ENCODE measurements at regions not wholly inside any gene's neighbourhood (a gene's known extent, or its start where the extent isn't known, plus 50 kb on each side); places are given as distances from the start of the nearest gene placed in this dataset.
"Not testable (repeated sequence)": the region's sequence is repeated elsewhere in the genome, so short reads cannot be mapped to it uniquely, and the experiment has no call there.

DNA sequence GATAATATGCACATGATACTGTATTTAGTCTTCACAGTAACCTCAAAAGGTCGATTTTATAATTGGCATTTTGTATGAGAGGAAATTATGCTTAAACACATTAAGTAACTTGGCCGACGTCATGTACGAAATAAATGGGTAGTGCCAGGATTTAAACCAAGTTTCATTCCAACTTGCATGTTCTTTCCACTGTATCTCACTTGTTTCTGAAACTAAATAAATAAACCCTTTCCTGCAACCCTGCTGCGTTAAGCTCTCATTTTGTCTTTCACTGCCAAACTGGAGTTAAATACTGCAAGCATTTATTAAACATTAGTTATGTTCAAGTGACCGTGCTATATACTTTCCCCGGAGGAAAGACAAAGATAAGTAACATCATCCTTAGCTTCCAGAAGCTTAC lies 293.9 kb upstream of the PRKD1 start:
- DNase-seq (ENCODE audit: low read depth) = no peak

DNA sequence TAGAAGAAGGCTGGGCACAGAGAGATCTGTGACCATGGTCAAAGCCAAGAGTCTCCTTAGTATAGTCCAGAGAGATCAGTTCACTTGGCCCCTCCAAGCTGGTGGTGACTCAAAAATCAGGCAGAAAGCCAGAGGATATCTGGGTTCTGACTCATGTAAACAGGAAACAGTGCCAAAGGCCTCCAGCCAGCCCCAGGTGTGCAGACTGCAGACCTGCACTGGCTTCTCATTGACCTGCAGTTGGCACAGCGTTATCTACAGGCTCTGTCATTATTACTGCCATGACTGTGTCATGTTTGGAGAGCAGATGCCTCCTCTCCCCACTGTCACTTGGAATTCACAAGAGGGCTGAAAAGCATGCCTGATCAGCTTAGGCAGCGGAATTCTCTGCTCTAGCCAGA lies 295.7 kb upstream of the PRKD1 start:
- DNase-seq (ENCODE audit: low read depth) = peak; percentile 92

DNA sequence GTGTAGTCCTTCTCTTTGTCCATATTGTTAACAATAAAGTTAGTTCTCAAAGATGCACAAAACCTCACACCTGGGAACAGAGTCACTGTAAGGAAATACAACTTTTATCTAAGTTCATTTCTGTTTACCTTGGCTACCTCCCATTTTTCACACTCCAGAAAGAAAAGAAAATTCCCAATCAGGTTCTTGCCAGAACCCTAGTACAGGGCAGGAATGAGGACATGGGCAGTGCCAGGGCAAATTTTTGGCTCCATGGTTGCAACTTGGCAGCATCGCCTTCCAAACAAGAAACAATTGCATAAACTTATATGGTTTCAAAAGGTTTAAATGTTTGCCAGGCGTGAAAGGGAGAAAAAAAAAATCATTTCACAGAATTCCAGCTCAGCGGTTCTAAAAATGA lies 296.3 kb upstream of the PRKD1 start:
- no peak for DNase-seq (ENCODE audit: low read depth)

DNA sequence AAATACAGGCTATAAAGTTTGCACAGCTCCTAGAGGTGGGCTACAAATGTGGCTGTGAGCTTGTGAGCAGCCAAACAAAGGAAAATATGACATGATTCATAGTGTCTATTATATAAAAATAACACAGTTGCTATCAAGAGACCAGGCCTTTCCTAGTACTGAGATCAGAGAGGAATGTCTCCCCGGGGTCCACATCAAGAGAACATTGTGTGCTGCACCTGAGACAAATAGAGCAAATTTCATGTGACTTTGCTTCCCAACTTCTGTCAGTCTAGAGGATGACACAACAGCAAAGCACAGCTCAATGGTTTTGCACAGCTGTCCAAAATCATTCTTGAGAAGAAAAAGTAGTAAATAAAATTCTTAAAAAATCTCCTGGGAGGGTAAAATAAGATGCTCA lies 297.5 kb upstream of the PRKD1 start:
- peak; percentile 97 for DNase-seq (ENCODE audit: low read depth)

DNA sequence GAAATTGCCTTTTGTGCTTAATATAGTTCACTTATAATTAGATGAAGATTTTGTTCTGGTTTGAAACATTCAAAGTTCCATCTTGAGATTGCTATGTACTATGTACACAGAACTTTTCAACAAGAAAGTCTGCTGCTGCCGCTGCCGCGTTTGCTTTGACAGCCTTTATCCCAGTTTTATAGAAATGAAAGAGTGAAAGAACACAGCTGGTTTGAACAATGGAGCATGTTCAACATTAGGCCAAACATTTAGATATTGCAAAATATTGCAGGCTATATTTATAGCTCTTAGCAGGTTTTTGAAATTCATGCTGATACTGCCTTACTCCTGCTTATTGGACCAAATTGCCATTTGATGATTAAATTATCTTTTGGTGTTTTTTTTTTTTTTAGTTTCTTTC lies 299.8 kb upstream of the PRKD1 start:
- DNase-seq (ENCODE audit: low read depth) = peak; percentile 48

DNA sequence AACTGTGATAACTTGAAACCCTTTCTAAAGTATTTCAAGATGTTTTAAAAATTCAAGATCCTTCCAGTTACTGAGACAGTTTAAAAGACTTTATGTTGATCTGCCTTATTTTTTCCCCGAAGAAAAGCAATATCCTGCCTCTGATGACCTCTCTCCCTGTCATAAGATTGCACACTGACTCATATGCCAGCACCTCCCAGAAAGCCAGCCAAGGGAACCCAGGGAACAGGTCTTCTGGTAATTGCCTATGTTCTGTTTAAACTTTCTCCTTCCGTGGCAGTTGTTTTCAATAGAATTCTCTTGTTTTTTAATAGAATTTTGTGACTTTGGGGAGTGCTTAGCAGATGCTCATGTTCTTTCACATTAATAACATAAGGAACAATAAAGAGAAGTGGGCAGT lies 300.2 kb upstream of the PRKD1 start:
- peak; percentile 87 for DNase-seq (ENCODE audit: low read depth)

DNA sequence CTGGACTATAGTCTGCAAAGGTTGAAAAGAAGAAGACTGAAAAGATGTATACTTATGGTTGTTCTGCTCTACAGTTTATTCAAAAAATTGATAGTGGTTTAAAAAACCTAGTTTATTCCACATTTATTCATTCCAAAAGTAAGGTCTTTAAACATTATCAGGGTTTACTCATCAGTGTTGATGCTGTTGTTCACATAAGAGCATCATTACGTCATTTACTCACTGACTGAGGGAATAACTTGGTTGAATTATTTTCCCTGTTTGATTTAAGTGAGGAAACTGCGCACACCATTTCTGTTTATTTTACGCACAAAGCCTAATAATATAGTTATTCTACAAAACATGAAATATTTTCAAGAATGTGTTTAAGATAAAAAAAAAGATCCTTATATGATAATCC lies 303.1 kb upstream of the PRKD1 start:
- DNase-seq (ENCODE audit: low read depth) = no peak

DNA sequence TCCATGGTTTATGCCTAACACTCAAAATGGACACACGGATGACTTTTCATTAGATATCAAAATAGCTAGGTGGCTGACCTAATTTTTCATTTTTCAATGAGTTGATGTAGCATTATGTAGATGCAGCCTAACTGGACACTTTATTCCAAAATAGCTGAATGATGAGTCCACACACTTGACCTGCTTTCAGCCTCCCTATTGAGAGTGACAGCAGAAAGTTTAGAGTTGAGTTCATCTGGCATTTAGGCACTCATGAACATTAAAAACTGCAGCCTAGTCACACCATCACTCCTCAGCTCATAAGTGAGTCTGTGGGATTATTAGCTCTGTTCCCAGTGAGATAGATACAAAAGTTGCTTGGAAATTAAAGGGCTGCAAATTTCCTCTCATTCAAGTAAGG lies 307.3 kb upstream of the PRKD1 start:
- no peak for DNase-seq (ENCODE audit: low read depth)

DNA sequence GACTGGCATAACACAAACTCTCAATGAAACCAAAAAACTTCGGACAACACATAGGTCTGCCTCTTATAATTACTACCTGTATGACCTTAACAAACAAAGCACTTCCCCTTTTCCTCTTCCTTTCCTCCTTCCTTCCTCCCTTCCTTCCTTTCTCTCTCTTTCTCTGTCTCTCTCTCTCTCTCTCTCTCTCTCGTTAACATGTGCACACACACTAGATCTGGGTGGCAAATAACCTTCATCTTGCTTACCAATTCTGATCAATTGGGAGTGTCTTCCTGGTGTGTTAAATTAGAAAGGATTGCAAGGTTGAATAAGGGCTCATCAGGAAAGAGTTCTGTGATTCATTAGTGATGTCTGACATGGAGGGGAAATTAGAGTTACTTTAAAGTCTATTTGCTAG lies 307.8 kb upstream of the PRKD1 start:
- DNase-seq (ENCODE audit: low read depth) = no peak

DNA sequence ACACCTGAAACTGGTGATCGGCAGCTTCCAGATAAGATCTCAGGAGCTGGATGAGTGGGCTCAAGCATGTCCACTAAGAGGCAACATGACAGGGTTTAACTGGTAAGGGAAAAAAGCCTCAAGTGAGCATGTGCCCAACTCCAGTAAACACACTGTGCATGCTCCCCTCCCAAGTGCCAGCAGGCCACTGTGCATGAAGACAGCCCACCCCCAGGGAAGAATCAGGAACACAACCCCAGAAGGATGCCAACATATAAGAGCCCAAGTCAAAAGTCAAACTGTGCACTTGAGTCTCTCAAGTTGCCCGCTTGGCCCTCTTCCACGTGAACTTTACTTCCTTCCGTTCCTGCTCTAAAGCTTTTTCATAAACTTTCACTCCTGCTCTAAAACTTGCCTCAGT lies 311.3 kb upstream of the PRKD1 start:
- DNase-seq (ENCODE audit: low read depth) = no peak

DNA sequence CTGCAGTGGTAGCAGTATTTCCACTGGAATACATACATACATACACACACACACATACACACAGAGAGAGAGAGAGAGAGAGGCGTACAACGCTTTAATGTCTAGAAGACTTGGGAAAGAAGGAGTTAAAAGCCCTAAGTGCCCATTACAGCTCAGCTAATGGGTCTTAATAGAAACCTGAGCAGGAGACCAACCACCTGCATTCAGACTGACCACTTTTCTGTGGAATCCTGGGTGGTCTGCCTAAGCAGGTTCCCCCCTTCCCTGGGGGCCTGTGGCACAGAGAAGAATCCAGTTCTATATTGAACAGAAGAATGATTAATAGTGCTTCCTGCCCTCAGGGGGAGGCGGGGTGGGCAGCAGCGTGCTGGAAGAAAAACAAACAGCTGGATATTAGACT lies 312.4 kb upstream of the PRKD1 start:
- no peak for DNase-seq (ENCODE audit: low read depth)

DNA sequence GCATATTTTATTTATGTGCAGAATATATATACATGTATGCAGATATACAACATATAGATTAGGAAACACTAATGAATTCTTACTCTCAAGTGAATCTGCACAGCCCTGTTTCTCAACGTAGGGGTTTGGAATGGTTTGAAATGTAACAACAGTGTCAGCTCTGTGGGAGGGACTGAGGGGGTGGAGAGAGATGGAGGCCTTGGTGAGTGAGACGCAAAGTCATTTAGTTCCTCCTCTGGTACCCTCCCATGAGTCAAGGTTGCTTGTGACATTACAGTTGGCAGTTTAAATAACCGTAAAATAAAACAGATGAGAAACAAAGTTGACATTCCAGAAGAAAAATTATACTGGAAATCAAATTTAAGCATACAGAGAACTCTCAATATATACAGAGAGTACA lies 313.0 kb upstream of the PRKD1 start:
- no peak for DNase-seq (ENCODE audit: low read depth)

DNA sequence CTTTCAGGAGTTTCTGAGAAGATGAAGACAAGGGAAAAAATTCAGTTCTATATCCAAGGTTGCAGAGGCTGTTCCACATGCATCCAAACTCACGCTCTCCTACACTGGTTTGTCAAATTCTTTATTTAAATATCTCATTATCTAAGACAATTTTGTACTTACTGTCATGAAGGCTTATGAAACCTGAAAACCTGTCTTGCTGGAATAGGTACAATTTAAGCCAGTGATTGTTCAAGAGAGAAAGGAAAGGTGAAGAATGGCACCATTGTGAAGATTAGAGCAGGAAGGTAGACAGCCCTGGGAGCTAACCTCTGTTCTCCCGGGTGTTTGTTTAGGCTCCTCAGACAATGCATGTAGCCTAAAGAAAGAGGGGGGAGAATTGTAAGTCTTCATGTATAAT lies 315.1 kb upstream of the PRKD1 start:
- DNase-seq (ENCODE audit: low read depth) = no peak

DNA sequence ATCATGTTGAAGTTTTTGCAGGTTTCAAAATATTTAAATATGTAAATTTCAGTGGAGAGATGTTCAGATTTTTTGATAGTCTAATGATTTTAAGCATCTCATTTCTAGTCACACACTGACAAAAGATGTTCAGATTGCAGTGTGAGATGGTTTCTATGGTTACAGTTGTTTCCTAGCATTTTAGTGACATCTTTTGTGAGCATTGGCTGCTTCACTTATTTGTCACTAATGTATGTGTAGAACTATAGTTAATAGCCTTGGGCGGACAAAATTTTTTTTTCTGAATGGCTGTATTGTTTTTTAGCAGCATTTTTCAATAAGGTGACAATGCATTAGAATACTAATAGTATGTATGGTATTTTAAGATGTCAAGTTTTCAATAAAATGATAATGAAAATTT lies 315.6 kb upstream of the PRKD1 start:
- DNase-seq (ENCODE audit: low read depth) = no peak

DNA sequence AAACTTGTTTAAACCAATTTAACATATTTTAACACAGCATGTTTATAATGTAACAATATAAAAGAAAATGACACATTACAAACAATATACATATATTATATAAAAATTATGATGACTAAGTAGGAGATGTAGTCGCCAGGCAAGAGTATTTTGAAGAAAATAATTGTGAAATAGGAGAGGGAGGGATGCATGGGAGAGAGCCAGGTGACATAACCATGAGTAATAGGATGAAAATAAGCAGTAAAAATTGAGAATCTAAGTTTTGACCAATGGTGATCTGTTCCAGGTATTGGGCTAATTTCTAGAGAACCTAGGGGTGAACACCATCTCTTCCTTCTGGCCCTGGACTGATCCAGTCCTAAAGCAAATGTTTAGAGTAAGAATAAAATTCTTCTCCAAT lies 315.2 kb upstream of the G2E3 start:
- peak; percentile 75 for DNase-seq (ENCODE audit: low read depth)

DNA sequence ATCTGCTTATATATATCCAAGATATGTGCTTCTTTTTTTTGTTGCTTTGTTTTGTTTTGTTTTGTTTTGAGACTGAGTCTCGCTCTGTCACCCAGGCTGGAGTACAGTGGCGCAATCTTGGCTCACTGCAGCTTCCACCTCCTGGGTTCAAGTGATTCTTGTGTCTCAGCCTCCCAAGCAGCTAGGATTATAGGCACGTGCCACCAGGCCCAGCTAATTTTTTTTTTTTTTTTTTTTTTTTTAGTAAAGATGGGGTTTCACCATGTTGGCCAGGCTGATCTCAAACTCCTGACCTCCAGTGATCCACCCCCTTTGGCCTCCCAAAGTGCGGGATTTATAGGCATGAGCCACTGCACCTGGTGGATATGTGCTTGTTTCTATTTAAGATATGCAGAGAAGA lies 314.6 kb upstream of the G2E3 start:
- not testable (repeated sequence) for DNase-seq (ENCODE audit: low read depth)

DNA sequence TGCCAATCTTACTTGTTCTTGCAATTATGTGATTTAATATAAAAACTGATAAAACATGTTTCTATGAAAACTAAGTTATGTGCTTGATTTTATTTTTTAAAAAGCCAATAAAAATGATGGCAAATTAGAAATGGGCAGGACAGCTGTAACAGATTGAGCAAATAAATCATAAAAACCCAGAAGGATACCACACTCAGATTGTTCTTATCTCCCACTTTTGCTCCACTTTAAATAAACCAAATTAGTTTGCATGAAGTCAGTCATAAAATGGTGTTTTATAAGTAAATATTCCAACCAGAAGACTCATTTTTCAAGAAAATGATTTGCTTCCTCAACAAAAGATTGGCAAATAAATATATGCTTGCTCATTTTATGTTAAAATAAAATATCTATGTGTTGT lies 307.9 kb upstream of the G2E3 start:
- DNase-seq (ENCODE audit: low read depth) = no peak

DNA sequence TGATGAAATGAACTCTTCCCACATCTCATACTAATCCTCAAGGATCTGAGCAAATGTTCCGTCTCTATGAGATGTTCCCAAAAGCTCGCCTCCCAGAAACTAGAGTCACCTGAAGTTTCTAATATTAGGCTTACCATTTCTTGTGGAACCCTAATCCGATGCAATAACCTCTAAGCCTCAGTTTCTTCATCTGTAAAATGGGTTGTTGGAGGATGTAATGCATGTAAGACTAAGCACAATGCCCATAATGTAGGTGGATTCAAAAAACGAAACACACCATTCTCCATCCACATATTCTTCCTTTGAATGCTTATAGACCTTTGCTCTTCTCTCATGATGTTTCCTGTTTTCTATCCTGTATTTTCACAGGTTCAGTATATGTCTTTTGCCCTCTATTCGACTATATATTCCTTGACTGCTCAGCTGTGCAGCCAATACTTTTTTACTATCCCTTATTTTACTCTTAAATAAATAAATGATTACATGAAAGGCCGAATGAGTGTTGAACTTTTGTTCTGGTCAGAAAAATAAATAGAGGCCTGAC lies 307.3 kb upstream of the G2E3 start:
- DNase-seq (ENCODE audit: low read depth) = no peak

DNA sequence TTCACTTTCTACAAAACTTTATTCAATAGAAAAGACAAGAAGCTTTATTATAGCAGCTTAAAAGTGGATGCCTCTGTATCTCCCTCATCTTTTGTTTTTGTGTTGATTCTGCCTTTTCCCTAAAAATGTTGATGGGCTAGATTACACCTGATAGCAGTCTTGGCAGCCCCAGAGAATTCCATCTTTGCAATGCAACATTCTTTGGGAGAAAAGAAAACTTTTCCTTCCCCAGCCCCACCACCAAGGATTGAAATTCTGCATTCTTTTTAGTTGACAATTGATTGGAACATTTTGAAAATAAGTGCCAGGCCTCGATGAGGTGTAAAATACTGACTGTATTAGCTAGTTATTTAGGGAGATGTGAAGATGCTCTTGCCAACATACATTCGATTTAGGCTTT lies 306.8 kb upstream of the G2E3 start:
- no peak for DNase-seq (ENCODE audit: low read depth)

DNA sequence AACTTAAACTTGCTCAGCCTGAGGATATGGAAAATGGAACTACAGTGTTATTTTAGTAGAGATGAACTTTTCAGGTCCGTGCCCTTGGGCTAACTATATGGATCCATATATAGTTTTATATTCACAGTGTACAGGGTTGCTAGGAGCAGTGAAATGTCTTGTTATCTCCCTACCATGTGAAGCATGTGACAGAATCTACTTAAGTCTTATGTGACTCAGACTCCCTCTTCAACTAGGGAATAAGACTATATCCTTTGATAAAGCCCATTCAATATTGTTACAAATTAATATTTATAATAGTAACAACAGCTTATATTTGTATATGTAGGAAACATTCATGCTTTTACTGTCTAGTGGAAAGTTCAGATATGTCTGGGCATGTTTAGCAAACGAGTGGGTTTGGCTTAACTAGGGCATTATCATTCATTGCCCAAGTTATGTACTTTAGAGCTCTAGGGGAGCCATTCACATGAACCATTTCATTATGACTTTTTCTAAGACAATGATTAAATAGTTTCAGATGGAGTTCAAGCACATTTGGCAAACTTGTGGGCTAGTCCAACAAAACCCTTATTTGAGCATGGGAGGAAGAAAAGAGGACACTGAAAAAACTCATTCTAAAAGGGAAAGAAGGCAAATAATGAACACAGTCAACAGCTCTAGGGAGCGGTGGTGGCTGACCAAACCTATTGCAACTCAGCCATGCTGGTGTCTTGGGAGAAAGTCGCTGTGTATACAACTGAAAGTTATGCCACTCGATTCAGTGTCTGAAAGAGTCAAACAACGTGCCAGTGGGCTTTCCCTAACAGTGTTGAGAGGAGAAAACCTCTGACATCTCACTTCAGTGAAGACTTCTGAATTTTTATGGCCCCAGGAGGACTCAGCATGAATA lies 305.9 kb upstream of the G2E3 start:
- no peak for DNase-seq (ENCODE audit: low read depth)

DNA sequence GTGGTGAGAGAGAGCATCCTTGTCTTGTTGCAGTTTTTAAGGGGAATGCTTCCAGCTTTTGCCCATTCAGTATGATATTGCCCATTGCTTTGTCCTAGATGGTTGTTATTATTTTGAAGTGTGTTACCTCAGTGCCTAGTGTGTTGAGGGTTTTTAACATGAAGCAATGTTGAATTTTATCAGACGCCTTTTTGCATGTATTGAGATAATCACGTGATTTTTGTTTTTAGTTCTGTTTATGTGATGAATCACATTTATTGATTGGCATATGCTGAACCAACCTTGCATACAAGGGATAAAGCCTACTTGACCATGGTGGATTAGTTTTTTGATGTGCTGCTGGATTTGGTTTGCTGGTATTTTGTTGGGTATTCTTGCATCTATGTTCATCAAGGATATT lies 302.3 kb upstream of the G2E3 start:
- DNase-seq (ENCODE audit: low read depth) = no peak

DNA sequence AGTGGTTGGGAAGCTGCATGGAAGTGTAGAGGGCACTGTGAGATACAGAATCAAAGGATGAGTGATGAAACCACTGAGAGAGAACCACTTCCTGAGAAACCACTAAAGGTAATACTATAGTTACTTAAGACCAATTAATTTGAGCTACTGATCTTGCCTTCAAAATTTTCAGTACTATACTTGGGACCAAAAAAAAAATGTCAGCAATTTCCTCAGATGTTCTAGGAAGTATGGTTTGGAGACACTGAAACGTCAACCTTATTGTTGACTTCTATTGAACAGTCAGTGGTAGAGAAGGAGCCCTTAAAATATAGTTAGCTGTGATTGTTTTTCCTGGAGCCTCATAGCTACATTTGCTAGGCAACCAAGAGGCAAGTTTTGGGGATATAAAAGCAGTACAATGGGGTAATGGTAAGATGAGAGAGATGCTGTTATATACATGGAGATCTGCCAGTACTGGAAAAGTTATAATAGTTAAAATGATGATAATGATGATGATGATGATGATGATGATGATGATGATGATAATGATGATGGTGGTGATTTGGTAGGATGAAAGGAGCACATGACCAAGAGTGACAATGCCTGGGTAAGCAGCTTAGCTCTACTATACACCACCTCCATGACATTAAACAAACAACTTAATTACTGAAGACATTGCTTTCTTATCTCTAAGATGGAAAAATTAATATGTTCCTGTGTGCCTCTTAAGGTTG lies 300.9 kb upstream of the G2E3 start:
- no peak for DNase-seq (ENCODE audit: low read depth)
